ENCODE measurements at regions not wholly inside any gene's neighbourhood (a gene's known extent, or its start where the extent isn't known, plus 50 kb on each side); places are given as distances from the start of the nearest gene placed in this dataset.

DNA sequence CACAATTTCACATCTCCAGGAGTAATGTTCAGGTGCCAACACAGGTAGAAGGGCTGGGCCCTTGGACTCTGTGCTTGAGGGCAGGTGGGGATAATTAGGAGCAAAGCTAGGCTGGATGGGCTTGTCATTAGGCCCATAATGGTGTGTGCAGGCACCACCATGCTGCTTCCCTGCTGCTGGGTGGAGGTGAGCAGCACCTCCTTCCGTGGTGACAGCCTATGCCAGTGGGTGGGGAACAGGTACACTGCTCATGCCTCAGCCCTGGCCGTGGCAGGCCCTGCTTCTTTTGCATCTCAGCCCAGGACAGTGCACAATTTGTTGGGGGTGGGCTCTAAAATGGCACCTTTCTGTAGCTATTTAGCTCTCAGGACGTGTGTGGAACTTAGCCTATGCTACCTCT is 955.5 kb downstream of the TMTC2 start:
- Histone ChIP-seq H3K4me3 (ENCODE audit: low read depth in 1 of 2, low read length in 2 of 2) (no peak overlapping the region), H3K9ac (ENCODE audit: low read depth, low read length) (no peak overlapping the region), H3K9me3 (ENCODE audit: insufficient read depth, low read length, severe bottlenecking) (peaks cover 3% of the 10 kb centered on the region), H3K36me3 (ENCODE audit: insufficient read depth, low read length) (no peaks in the 10 kb centered on the region), H3K27ac (ENCODE audit: low read length) (no peak overlapping the region), H4K20me1 (ENCODE audit: insufficient read depth, low read length) (no peaks in the 10 kb centered on the region), H3K4me1 (ENCODE audit: insufficient read depth, low read length) (no peaks in the 10 kb centered on the region), H2AFZ (ENCODE audit: low read depth, low read length) (no peak overlapping the region), H3K27me3 (ENCODE audit: insufficient read depth, low read length, poor library complexity) (no peaks in the 10 kb centered on the region), H3K4me2 (ENCODE audit: insufficient read depth, low read length) (no peak overlapping the region), H3K79me2 (ENCODE audit: insufficient read depth, low read length) (no peaks in the 10 kb centered on the region)
- TF ChIP-seq, protein P1, sequence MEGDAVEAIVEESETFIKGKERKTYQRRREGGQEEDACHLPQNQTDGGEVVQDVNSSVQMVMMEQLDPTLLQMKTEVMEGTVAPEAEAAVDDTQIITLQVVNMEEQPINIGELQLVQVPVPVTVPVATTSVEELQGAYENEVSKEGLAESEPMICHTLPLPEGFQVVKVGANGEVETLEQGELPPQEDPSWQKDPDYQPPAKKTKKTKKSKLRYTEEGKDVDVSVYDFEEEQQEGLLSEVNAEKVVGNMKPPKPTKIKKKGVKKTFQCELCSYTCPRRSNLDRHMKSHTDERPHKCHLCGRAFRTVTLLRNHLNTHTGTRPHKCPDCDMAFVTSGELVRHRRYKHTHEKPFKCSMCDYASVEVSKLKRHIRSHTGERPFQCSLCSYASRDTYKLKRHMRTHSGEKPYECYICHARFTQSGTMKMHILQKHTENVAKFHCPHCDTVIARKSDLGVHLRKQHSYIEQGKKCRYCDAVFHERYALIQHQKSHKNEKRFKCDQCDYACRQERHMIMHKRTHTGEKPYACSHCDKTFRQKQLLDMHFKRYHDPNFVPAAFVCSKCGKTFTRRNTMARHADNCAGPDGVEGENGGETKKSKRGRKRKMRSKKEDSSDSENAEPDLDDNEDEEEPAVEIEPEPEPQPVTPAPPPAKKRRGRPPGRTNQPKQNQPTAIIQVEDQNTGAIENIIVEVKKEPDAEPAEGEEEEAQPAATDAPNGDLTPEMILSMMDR (IDR thresholded peaks at IDR 0.05; ENCODE audit: borderline replicate concordance, extremely low read depth, low read length, poor library complexity, severe bottlenecking): no peak
- TF ChIP-seq EZH2 (IDR thresholded peaks at IDR 0.05; ENCODE audit: borderline replicate concordance, low read depth, low read length, severe bottlenecking): no peak
- DNase-seq: no peak
- no peak for ATAC-seq (ENCODE audit: insufficient read depth, low read depth)

DNA sequence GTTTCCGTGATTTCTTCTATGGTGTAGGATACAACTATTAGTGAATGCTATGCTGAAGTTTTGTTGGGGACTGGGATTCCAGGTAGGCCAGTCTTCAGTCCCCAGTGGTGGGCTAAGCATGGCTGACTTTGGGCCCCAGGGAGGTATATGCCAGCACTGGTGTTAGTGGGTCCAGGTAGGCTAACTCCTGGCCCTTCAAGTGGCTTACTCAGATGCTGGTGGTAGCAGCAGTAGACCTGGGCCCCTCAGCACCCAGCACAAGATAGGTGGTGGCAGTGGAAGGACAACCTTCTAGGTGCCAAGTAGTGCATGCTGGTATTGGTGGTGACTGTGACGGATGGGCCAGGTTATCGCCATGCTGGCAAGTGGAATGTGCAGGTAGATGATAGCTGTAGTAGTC is 955.1 kb downstream of the TMTC2 start:
- Histone ChIP-seq H3K36me3 (ENCODE audit: insufficient read depth, low read length) (no peaks in the 10 kb centered on the region), H3K79me2 (ENCODE audit: insufficient read depth, low read length) (no peaks in the 10 kb centered on the region), H3K4me2 (ENCODE audit: insufficient read depth, low read length) (no peak overlapping the region), H3K27ac (ENCODE audit: low read length) (no peak overlapping the region), H3K9me3 (ENCODE audit: insufficient read depth, low read length, severe bottlenecking) (peaks cover 3% of the 10 kb centered on the region), H3K4me3 (ENCODE audit: low read depth in 1 of 2, low read length in 2 of 2) (no peak overlapping the region), H3K4me1 (ENCODE audit: insufficient read depth, low read length) (no peaks in the 10 kb centered on the region), H4K20me1 (ENCODE audit: insufficient read depth, low read length) (no peaks in the 10 kb centered on the region), H2AFZ (ENCODE audit: low read depth, low read length) (no peak overlapping the region), H3K27me3 (ENCODE audit: insufficient read depth, low read length, poor library complexity) (no peaks in the 10 kb centered on the region), H3K9ac (ENCODE audit: low read depth, low read length) (no peak overlapping the region)
- TF ChIP-seq EZH2 (IDR thresholded peaks at IDR 0.05; ENCODE audit: borderline replicate concordance, low read depth, low read length, severe bottlenecking): no peak
- TF ChIP-seq, protein P1 (IDR thresholded peaks at IDR 0.05; ENCODE audit: borderline replicate concordance, extremely low read depth, low read length, poor library complexity, severe bottlenecking): no peak
- no peak for ATAC-seq (ENCODE audit: insufficient read depth, low read depth)
- DNase-seq: no peak

DNA sequence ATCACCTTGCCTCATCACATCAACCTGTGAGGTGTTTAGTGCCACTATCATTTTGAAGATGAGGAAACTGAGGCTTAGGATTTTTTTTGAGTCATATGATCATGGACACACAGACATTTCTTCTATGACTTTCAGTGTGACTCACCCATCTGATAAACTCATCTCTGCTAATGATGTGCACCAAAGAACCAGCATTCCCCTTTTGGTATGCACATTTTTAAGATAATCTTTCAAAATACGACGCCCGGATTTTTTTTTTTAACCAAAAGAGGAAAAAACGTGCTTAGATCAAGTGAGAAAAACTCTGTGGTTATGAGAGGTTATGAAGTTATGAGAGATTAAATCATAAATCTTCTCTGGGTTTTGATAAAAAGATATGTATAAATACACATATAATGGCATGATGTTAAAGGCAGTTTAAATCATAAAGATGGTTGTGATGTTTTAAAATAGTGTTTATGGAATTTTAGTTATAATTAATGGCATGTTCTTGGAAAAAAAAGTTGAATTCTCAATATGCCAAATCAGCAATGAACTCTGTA is 948.1 kb downstream of the TMTC2 start:
- Histone ChIP-seq H2AFZ (ENCODE audit: low read depth, low read length) (no peak overlapping the region), H3K4me3 (ENCODE audit: low read depth in 1 of 2, low read length in 2 of 2) (no peak overlapping the region), H3K4me1 (ENCODE audit: insufficient read depth, low read length) (no peaks in the 10 kb centered on the region), H4K20me1 (ENCODE audit: insufficient read depth, low read length) (no peaks in the 10 kb centered on the region), H3K9me3 (ENCODE audit: insufficient read depth, low read length, severe bottlenecking) (no peaks in the 10 kb centered on the region), H3K27me3 (ENCODE audit: insufficient read depth, low read length, poor library complexity) (no peaks in the 10 kb centered on the region), H3K9ac (ENCODE audit: low read depth, low read length) (no peak overlapping the region), H3K36me3 (ENCODE audit: insufficient read depth, low read length) (no peaks in the 10 kb centered on the region), H3K4me2 (ENCODE audit: insufficient read depth, low read length) (no peak overlapping the region), H3K79me2 (ENCODE audit: insufficient read depth, low read length) (no peaks in the 10 kb centered on the region), H3K27ac (ENCODE audit: low read length) (no peak overlapping the region)
- no peak for ATAC-seq (ENCODE audit: insufficient read depth, low read depth)
- DNase-seq: no peak
- no peak for TF ChIP-seq EZH2 (IDR thresholded peaks at IDR 0.05; ENCODE audit: borderline replicate concordance, low read depth, low read length, severe bottlenecking)
- TF ChIP-seq, protein P1 (IDR thresholded peaks at IDR 0.05; ENCODE audit: borderline replicate concordance, extremely low read depth, low read length, poor library complexity, severe bottlenecking): no peak

DNA sequence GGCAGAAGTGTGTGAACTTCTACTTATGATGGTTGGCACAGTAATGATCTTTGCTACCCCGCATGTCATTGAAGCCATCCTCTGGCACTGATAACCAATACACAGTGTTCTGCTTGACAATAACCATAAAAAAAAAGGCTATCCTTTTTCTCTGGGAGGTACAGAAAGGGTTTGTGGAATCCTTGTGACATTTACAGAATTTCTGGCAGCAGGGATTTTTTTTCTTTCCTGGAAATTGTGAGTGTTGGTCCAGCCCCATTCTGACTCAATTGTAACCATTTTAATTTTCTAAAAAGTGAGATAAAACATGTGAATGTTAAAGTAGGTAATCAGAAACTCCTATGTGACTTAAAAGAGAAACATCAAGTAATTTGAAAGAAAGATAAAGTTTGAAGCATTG is 943.8 kb downstream of the TMTC2 start:
- no peak for DNase-seq
- Histone ChIP-seq H3K4me3 (ENCODE audit: low read depth in 1 of 2, low read length in 2 of 2) (no peak overlapping the region), H2AFZ (ENCODE audit: low read depth, low read length) (no peak overlapping the region), H3K4me1 (ENCODE audit: insufficient read depth, low read length) (no peaks in the 10 kb centered on the region), H3K9ac (ENCODE audit: low read depth, low read length) (no peak overlapping the region), H3K27me3 (ENCODE audit: insufficient read depth, low read length, poor library complexity) (no peaks in the 10 kb centered on the region), H3K4me2 (ENCODE audit: insufficient read depth, low read length) (no peak overlapping the region), H3K36me3 (ENCODE audit: insufficient read depth, low read length) (no peaks in the 10 kb centered on the region), H3K27ac (ENCODE audit: low read length) (no peak overlapping the region), H3K79me2 (ENCODE audit: insufficient read depth, low read length) (no peaks in the 10 kb centered on the region), H3K9me3 (ENCODE audit: insufficient read depth, low read length, severe bottlenecking) (no peaks in the 10 kb centered on the region), H4K20me1 (ENCODE audit: insufficient read depth, low read length) (no peaks in the 10 kb centered on the region)
- TF ChIP-seq, protein P1 (IDR thresholded peaks at IDR 0.05; ENCODE audit: borderline replicate concordance, extremely low read depth, low read length, poor library complexity, severe bottlenecking): no peak
- no peak for TF ChIP-seq EZH2 (IDR thresholded peaks at IDR 0.05; ENCODE audit: borderline replicate concordance, low read depth, low read length, severe bottlenecking)
- no peak for ATAC-seq (ENCODE audit: insufficient read depth, low read depth)

Measured in DND-41 (cell line).